ENCODE measurements at regions not wholly inside any gene's neighbourhood (a gene's known extent, or its start where the extent isn't known, plus 50 kb on each side); places are given as distances from the start of the nearest gene placed in this dataset.
"Not testable (repeated sequence)": the region's sequence is repeated elsewhere in the genome, so short reads cannot be mapped to it uniquely, and the experiment has no call there.

DNA sequence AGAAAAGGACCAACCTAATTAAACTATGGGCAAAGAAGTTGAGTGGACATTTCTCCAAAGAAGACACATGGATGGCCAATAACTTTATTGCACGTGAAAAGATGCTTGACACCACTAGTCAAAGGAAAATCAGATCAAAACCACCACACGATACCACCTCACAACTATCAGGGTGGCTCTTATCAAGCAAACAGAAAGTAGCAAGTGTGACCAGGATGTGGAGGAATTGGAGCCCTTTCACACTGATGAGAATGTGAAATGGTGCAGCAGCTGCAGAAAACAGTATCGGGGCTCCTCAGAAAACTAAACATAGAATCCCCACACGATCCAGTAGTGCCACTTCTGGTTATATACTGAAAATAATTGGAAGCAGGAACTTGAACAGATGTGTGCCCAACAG lies 72.2 kb upstream of the ALKAL2 start:
- no peak for DNase-seq (ENCODE audit: low read depth)

DNA sequence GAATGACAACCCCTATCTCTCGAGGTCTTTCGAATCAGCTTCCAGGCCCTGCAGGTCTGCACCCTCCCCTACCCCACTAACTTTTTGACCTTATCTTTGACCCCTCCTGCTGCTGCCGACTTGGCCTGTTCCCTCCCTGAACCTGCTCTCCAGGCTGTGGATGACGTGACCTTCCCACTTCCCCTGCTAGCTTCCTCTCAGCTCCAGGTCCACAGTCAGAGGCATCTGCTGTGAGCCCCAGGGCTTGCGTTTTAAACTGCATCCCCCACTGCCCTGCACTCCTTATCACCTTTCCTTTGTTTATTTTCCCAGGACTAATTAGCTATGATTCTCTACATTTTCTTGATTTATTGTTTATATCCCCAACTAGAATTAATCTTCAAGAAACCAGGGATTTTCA lies 71.2 kb upstream of the ALKAL2 start:
- H3K9me3 ChIP-seq (ENCODE audit: insufficient read depth, low read depth, low read length), result no peaks in the 10 kb centered on the region
- H3K36me3 Mint-ChIP-seq (ENCODE audit: low read depth, unreplicated experiment), result peaks cover 1% of the 10 kb centered on the region
- no peak overlapping the region for H2AFZ ChIP-seq (ENCODE audit: low read depth, low read length)
- no peak overlapping the region for H3K4me3 Mint-ChIP-seq (ENCODE audit: unreplicated experiment)
- peaks cover 20% of the 10 kb centered on the region for H3K27me3 Mint-ChIP-seq (ENCODE audit: low read depth, unreplicated experiment)
- H4K20me1 ChIP-seq (ENCODE audit: insufficient read depth, low read length), result no peaks in the 10 kb centered on the region
- no peak overlapping the region for H3K4me3 ChIP-seq (ENCODE audit: insufficient read depth, low read depth, low read length)
- H3K36me3 ChIP-seq (ENCODE audit: insufficient read depth, low read length), result no peaks in the 10 kb centered on the region
- H3K4me1 ChIP-seq (ENCODE audit: insufficient read depth, low read length), result no peaks in the 10 kb centered on the region
- peaks cover 5% of the 10 kb centered on the region for H3K9me3 Mint-ChIP-seq (ENCODE audit: unreplicated experiment)
- H3K27ac ChIP-seq (ENCODE audit: low read depth, low read length), result no peak overlapping the region
- H3K27me3 ChIP-seq (ENCODE audit: insufficient read depth, low read length), result no peaks in the 10 kb centered on the region
- no peak overlapping the region for H3K9ac ChIP-seq (ENCODE audit: low read length)
- no peak for DNase-seq (ENCODE audit: low read depth)
- no peaks in the 10 kb centered on the region for H3K79me2 ChIP-seq (ENCODE audit: insufficient read depth, low read length)
- FAIRE-seq, result no peak
- no peak overlapping the region for H3K4me2 ChIP-seq (ENCODE audit: low read length)
- no peaks in the 10 kb centered on the region for H3K4me1 Mint-ChIP-seq (ENCODE audit: low read depth, unreplicated experiment)
- H3K27ac Mint-ChIP-seq (ENCODE audit: unreplicated experiment), result no peak overlapping the region
- TF ChIP-seq EZH2 (IDR thresholded peaks at IDR 0.05; ENCODE audit: insufficient read depth, low read length), result no peak
- TF ChIP-seq, protein P1, sequence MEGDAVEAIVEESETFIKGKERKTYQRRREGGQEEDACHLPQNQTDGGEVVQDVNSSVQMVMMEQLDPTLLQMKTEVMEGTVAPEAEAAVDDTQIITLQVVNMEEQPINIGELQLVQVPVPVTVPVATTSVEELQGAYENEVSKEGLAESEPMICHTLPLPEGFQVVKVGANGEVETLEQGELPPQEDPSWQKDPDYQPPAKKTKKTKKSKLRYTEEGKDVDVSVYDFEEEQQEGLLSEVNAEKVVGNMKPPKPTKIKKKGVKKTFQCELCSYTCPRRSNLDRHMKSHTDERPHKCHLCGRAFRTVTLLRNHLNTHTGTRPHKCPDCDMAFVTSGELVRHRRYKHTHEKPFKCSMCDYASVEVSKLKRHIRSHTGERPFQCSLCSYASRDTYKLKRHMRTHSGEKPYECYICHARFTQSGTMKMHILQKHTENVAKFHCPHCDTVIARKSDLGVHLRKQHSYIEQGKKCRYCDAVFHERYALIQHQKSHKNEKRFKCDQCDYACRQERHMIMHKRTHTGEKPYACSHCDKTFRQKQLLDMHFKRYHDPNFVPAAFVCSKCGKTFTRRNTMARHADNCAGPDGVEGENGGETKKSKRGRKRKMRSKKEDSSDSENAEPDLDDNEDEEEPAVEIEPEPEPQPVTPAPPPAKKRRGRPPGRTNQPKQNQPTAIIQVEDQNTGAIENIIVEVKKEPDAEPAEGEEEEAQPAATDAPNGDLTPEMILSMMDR (IDR thresholded peaks at IDR 0.05; ENCODE audit: insufficient read depth, low read depth, low read length), result no peak

More for the DNA sequence above, 72.2 kb upstream of the ALKAL2 start:
- H3K4me2 ChIP-seq (ENCODE audit: low read length), result no peak overlapping the region
- Mint-ChIP-seq H3K27ac (ENCODE audit: unreplicated experiment) (no peak overlapping the region), H3K27me3 (ENCODE audit: low read depth, unreplicated experiment) (peaks cover 24% of the 10 kb centered on the region), H3K4me3 (ENCODE audit: unreplicated experiment) (no peak overlapping the region), H3K4me1 (ENCODE audit: low read depth, unreplicated experiment) (no peaks in the 10 kb centered on the region), H3K36me3 (ENCODE audit: low read depth, unreplicated experiment) (peaks cover 1% of the 10 kb centered on the region), H3K9me3 (ENCODE audit: unreplicated experiment) (peaks cover 5% of the 10 kb centered on the region)
- TF ChIP-seq, protein P1 (IDR thresholded peaks at IDR 0.05; ENCODE audit: insufficient read depth, low read depth, low read length), result no peak
- TF ChIP-seq EZH2 (IDR thresholded peaks at IDR 0.05; ENCODE audit: insufficient read depth, low read length), result no peak
- H3K27ac ChIP-seq (ENCODE audit: low read depth, low read length), result no peak overlapping the region
- H3K79me2 ChIP-seq (ENCODE audit: insufficient read depth, low read length), result no peaks in the 10 kb centered on the region
- H3K4me1 ChIP-seq (ENCODE audit: insufficient read depth, low read length), result no peaks in the 10 kb centered on the region
- H3K4me3 ChIP-seq (ENCODE audit: insufficient read depth, low read depth, low read length), result no peak overlapping the region
- no peak overlapping the region for H2AFZ ChIP-seq (ENCODE audit: low read depth, low read length)
- no peaks in the 10 kb centered on the region for H4K20me1 ChIP-seq (ENCODE audit: insufficient read depth, low read length)
- no peaks in the 10 kb centered on the region for H3K36me3 ChIP-seq (ENCODE audit: insufficient read depth, low read length)
- H3K9ac ChIP-seq (ENCODE audit: low read length), result no peak overlapping the region
- H3K27me3 ChIP-seq (ENCODE audit: insufficient read depth, low read length), result no peaks in the 10 kb centered on the region
- H3K9me3 ChIP-seq (ENCODE audit: insufficient read depth, low read depth, low read length), result no peaks in the 10 kb centered on the region
- FAIRE-seq, result no peak

DNA sequence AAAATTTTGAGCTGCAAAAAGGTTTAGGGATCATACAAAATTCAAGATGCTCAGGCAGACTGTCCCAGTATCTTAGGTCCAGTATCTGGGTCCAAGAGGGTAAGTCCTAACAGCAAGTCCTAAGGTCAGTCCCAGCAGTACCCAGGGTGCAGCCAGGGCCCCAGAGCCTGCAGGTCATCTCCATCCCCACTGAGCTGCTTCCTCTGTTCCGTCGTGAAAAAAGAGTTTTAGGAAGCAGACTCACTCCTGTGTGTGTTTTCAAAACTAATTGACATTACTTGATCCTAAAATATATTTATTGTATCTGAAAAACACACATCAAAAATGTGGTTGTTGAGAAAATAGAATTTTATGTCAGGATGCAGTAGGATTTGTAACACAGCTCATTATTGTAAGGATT lies 69.9 kb upstream of the ALKAL2 start:
- Histone ChIP-seq H3K27ac (ENCODE audit: low read depth, low read length) (no peak overlapping the region), H4K20me1 (ENCODE audit: insufficient read depth, low read length) (no peaks in the 10 kb centered on the region), H3K4me3 (ENCODE audit: insufficient read depth, low read depth, low read length) (no peak overlapping the region), H3K27me3 (ENCODE audit: insufficient read depth, low read length) (no peaks in the 10 kb centered on the region), H3K9me3 (ENCODE audit: insufficient read depth, low read depth, low read length) (no peaks in the 10 kb centered on the region), H3K36me3 (ENCODE audit: insufficient read depth, low read length) (no peaks in the 10 kb centered on the region), H3K4me2 (ENCODE audit: low read length) (no peak overlapping the region), H2AFZ (ENCODE audit: low read depth, low read length) (no peak overlapping the region), H3K9ac (ENCODE audit: low read length) (no peak overlapping the region), H3K79me2 (ENCODE audit: insufficient read depth, low read length) (no peaks in the 10 kb centered on the region), H3K4me1 (ENCODE audit: insufficient read depth, low read length) (no peaks in the 10 kb centered on the region)
- DNase-seq (ENCODE audit: low read depth) (no peak), FAIRE-seq (no peak)
- TF ChIP-seq, protein P1 (IDR thresholded peaks at IDR 0.05; ENCODE audit: insufficient read depth, low read depth, low read length), result no peak
- TF ChIP-seq EZH2 (IDR thresholded peaks at IDR 0.05; ENCODE audit: insufficient read depth, low read length), result no peak
- Mint-ChIP-seq H3K36me3 (ENCODE audit: low read depth, unreplicated experiment) (no peaks in the 10 kb centered on the region), H3K27ac (ENCODE audit: unreplicated experiment) (no peak overlapping the region), H3K9me3 (ENCODE audit: unreplicated experiment) (peaks cover 5% of the 10 kb centered on the region), H3K4me3 (ENCODE audit: unreplicated experiment) (no peak overlapping the region), H3K27me3 (ENCODE audit: low read depth, unreplicated experiment) (peaks cover 15% of the 10 kb centered on the region), H3K4me1 (ENCODE audit: low read depth, unreplicated experiment) (no peaks in the 10 kb centered on the region)

DNA sequence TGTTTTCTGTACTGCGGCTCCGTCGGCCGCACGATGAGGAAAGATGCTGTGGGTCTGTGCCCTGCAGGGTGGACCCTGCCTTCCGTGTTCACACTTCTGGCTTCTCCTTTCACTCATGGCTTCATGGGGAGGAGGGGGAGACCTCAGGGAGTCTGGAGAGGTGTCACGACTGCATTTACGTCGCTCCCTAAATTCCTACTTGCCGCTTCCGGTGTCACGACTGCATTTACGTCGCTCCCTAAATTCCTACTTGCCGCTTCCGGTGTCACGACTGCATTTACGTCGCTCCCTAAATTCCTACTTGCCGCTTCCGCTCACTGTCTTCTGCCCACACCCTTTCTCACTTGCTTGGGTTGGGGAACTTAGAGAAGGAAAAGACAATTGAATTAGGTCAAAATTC lies 68.4 kb upstream of the ALKAL2 start:
- not testable (repeated sequence) for H2AFZ ChIP-seq (ENCODE audit: low read depth, low read length); H3K27me3 ChIP-seq (ENCODE audit: insufficient read depth, low read length); H3K9me3 ChIP-seq (ENCODE audit: insufficient read depth, low read depth, low read length); H3K27ac ChIP-seq (ENCODE audit: low read depth, low read length); H3K27ac Mint-ChIP-seq (ENCODE audit: unreplicated experiment); H3K9me3 Mint-ChIP-seq (ENCODE audit: unreplicated experiment); H3K9ac ChIP-seq (ENCODE audit: low read length); H3K4me1 ChIP-seq (ENCODE audit: insufficient read depth, low read length); H4K20me1 ChIP-seq (ENCODE audit: insufficient read depth, low read length); H3K36me3 Mint-ChIP-seq (ENCODE audit: low read depth, unreplicated experiment); FAIRE-seq; DNase-seq (ENCODE audit: low read depth); H3K4me3 Mint-ChIP-seq (ENCODE audit: unreplicated experiment); H3K4me3 ChIP-seq (ENCODE audit: insufficient read depth, low read depth, low read length); H3K4me1 Mint-ChIP-seq (ENCODE audit: low read depth, unreplicated experiment); H3K36me3 ChIP-seq (ENCODE audit: insufficient read depth, low read length); H3K4me2 ChIP-seq (ENCODE audit: low read length); H3K79me2 ChIP-seq (ENCODE audit: insufficient read depth, low read length)
- peaks cover 15% of the 10 kb centered on the region for H3K27me3 Mint-ChIP-seq (ENCODE audit: low read depth, unreplicated experiment)

Data from astrocyte (in vitro differentiated cells and primary cell).